ENCODE measurements at regions not wholly inside any gene's neighbourhood (a gene's known extent, or its start where the extent isn't known, plus 50 kb on each side); places are given as distances from the start of the nearest gene placed in this dataset.

- FAIRE-seq (no peak), DNase-seq (ENCODE audit: extremely low read depth in 1 of 4, low spot score in 3 of 4) (no peak), ATAC-seq (no peak)
- 4% methylated on average over 3 of the region's 3 CpGs for WGBS (ENCODE audit: insufficient coverage, low coverage, missing lambda C conversion rate)
- no peaks in the 10 kb centered on the region for H3K27me3 ChIP-seq (ENCODE audit: control insufficient read depth in 2 of 2, insufficient read depth in 2 of 2, low read length in 2 of 2)
- H3K27ac ChIP-seq (ENCODE audit: extremely low read depth, low read depth, low read length) = no peak overlapping the region
- H3K4me3 ChIP-seq = no peak overlapping the region
- TF ChIP-seq ZSCAN29 (IDR thresholded peaks at IDR 0.05) (no peak), PATZ1 (CRISPR knock-in tag; IDR thresholded peaks at IDR 0.05; ENCODE audit: borderline replicate concordance) (no peak), FOXM1 (IDR thresholded peaks at IDR 0.05; ENCODE audit: low read depth) (no peak), FOXM1 (CRISPR knock-in tag; IDR thresholded peaks at IDR 0.05; ENCODE audit: low read depth) (no peak), PHF21A (IDR thresholded peaks at IDR 0.05; ENCODE audit: borderline replicate concordance, low read depth) (no peak), ZBTB9 (CRISPR knock-in tag; IDR thresholded peaks at IDR 0.05) (no peak), MAX (CRISPR knock-in tag; IDR thresholded peaks at IDR 0.05) (no peak), CREM (IDR thresholded peaks at IDR 0.05; ENCODE audit: low read depth) (no peak)
- BruUV-seq (replicated peaks) = no TSS peak
- no peak overlapping the region for H3K9ac ChIP-seq (ENCODE audit: insufficient read depth in 1 of 2, low read depth in 2 of 2, low read length in 2 of 2)
- no peaks in the 10 kb centered on the region for H4K20me1 ChIP-seq (replicated peaks; ENCODE audit: control insufficient read depth, insufficient read depth, low read length)
- CTCF ChIA-PET (ENCODE audit: low intra/inter-chr PET ratio) = no interaction called here
- H3K79me2 ChIP-seq (ENCODE audit: control insufficient read depth, insufficient read depth, low read length) = no peaks in the 10 kb centered on the region
- no peaks in the 10 kb centered on the region for H3K9me1 ChIP-seq (ENCODE audit: control insufficient read depth, insufficient read depth, low read length)
- H3K4me1 ChIP-seq (replicated peaks in 1 of 2; ENCODE audit: control insufficient read depth in 2 of 2, insufficient read depth in 2 of 2, low read length in 2 of 2) = no peaks in the 10 kb centered on the region
- no peaks in the 10 kb centered on the region for H3K36me3 ChIP-seq (ENCODE audit: control insufficient read depth, insufficient read depth, low read length)
- H3K9me3 ChIP-seq (replicated peaks; ENCODE audit: control insufficient read depth, insufficient read depth, low read depth, low read length) = no peaks in the 10 kb centered on the region
- in situ Hi-C loops (cut with MboI) (no loop called here), intact Hi-C loops (cut with micrococcal nuclease) (no loop called here)
- H2AFZ ChIP-seq (ENCODE audit: low read depth, low read length) = no peak overlapping the region
- H3K4me2 ChIP-seq (ENCODE audit: insufficient read depth, low read length) = no peak overlapping the region
- POLR2A ChIA-PET = no interaction called here
Measured at GRCh38 chr2:183809404-183809803, 685.2 kb downstream of the NUP35 start.
